ENCODE measurements at regions not wholly inside any gene's neighbourhood (a gene's known extent, or its start where the extent isn't known, plus 50 kb on each side); places are given as distances from the start of the nearest gene placed in this dataset.

- H3K4me1 ChIP-seq (ENCODE audit: control insufficient read depth in 2 of 2, insufficient read depth in 2 of 2, low read length in 2 of 2), result no peaks in the 10 kb centered on the region
- H2AFZ ChIP-seq (ENCODE audit: insufficient read depth, low read depth, low read length, poor library complexity, severe bottlenecking), result no peak overlapping the region
- no peak overlapping the region for H3K9ac ChIP-seq (ENCODE audit: low read length)
- no peak overlapping the region for H3K27ac Mint-ChIP-seq
- H3K27me3 Mint-ChIP-seq, result no peaks in the 10 kb centered on the region
- H3K4me3 ChIP-seq (ENCODE audit: control extremely low read depth in 1 of 5, extremely low read depth in 1 of 5, insufficient read depth in 1 of 5, low read depth in 2 of 5, low read length in 4 of 5), result no peak overlapping the region
- ATAC-seq (ENCODE audit: low read depth), result no peak
- DNase-seq, result no peak
- H3K4me1 Mint-ChIP-seq, result no peaks in the 10 kb centered on the region
- intact Hi-C loops (cut with micrococcal nuclease), result no loop called here
- TF ChIP-seq EZH2 (IDR thresholded peaks at IDR 0.05; ENCODE audit: borderline replicate concordance, insufficient read depth, low read depth, low read length, poor library complexity, severe bottlenecking) (no peak), CTCF (IDR thresholded peaks at IDR 0.05) (no peak)
- peaks cover 0 to 1% (median 0%) of the 10 kb centered on the region in 3 donors for H3K9me3 ChIP-seq (ENCODE audit: control extremely low read depth in 1 of 3, control insufficient read depth in 2 of 3, insufficient read depth in 1 of 3, low read length in 2 of 3)
- no peaks in the 10 kb centered on the region for H3K36me3 ChIP-seq (replicated peaks in 1 of 2; ENCODE audit: control extremely low read depth in 1 of 2, control insufficient read depth in 1 of 2, extremely low read depth in 1 of 2, insufficient read depth in 2 of 2, low read length in 1 of 2)
- H3K4me2 ChIP-seq (replicated peaks; ENCODE audit: low read depth, low read length, poor library complexity, severe bottlenecking), result no peak overlapping the region
- CTCF ChIA-PET, result interaction anchor here (0.6 kb wide), 1 partner anchor 89 kb away, joined by 3 read pairs; no protein-coding TSS in a partner anchor
- H3K27ac ChIP-seq (ENCODE audit: low read length in 2 of 2), result no peak overlapping the region
- WGBS (ENCODE audit: insufficient coverage), result no CpG with 5 or more reads among the region's 2 CpGs
- no peaks in the 10 kb centered on the region for H3K79me2 ChIP-seq (ENCODE audit: control insufficient read depth, insufficient read depth, low read length)
- H3K9me3 Mint-ChIP-seq (ENCODE audit: insufficient read depth), result peaks cover 2% of the 10 kb centered on the region
- POLR2A ChIA-PET, result no interaction called here
- H3K4me3 Mint-ChIP-seq, result no peak overlapping the region
- no peaks in the 10 kb centered on the region for H4K20me1 ChIP-seq (ENCODE audit: control insufficient read depth, insufficient read depth, low read length, poor library complexity, severe bottlenecking)
- H3K27me3 ChIP-seq (replicated peaks in 1 of 4; ENCODE audit: control extremely low read depth in 1 of 4, control insufficient read depth in 3 of 4, insufficient read depth in 4 of 4, low read length in 3 of 4), result no peaks in the 10 kb centered on the region
Observed at GRCh38 chr7:33678569-33679335, 226.6 kb upstream of the BMPER start.

- WGBS (ENCODE audit: insufficient coverage), result no CpG with 5 or more reads among the region's 2 CpGs
- ChIA-PET POLR2A (no interaction called here), CTCF (no interaction called here)
- no peak overlapping the region for H3K9ac ChIP-seq (ENCODE audit: low read length)
- H3K4me2 ChIP-seq (replicated peaks; ENCODE audit: low read depth, low read length, poor library complexity, severe bottlenecking), result no peak overlapping the region
- no peak overlapping the region for H3K4me3 ChIP-seq (ENCODE audit: control extremely low read depth in 1 of 5, extremely low read depth in 1 of 5, insufficient read depth in 1 of 5, low read depth in 2 of 5, low read length in 4 of 5)
- H2AFZ ChIP-seq (ENCODE audit: insufficient read depth, low read depth, low read length, poor library complexity, severe bottlenecking), result no peak overlapping the region
- no peaks in the 10 kb centered on the region for H3K27me3 Mint-ChIP-seq
- H4K20me1 ChIP-seq (ENCODE audit: control insufficient read depth, insufficient read depth, low read length, poor library complexity, severe bottlenecking), result no peaks in the 10 kb centered on the region
- H3K27me3 ChIP-seq (replicated peaks in 1 of 4; ENCODE audit: control extremely low read depth in 1 of 4, control insufficient read depth in 3 of 4, insufficient read depth in 4 of 4, low read length in 3 of 4), result no peaks in the 10 kb centered on the region
- no peaks in the 10 kb centered on the region for H3K4me1 Mint-ChIP-seq
- no peak for ATAC-seq (ENCODE audit: low read depth)
- H3K27ac Mint-ChIP-seq, result no peak overlapping the region
- H3K9me3 ChIP-seq (ENCODE audit: control extremely low read depth in 1 of 3, control insufficient read depth in 2 of 3, insufficient read depth in 1 of 3, low read length in 2 of 3), result peaks cover 0 to 1% (median 0%) of the 10 kb centered on the region in 3 donors
- no peaks in the 10 kb centered on the region for H3K4me1 ChIP-seq (ENCODE audit: control insufficient read depth in 2 of 2, insufficient read depth in 2 of 2, low read length in 2 of 2)
- no peaks in the 10 kb centered on the region for H3K36me3 ChIP-seq (replicated peaks in 1 of 2; ENCODE audit: control extremely low read depth in 1 of 2, control insufficient read depth in 1 of 2, extremely low read depth in 1 of 2, insufficient read depth in 2 of 2, low read length in 1 of 2)
- TF ChIP-seq EZH2 (IDR thresholded peaks at IDR 0.05; ENCODE audit: borderline replicate concordance, insufficient read depth, low read depth, low read length, poor library complexity, severe bottlenecking), result no peak
- no peak for TF ChIP-seq CTCF (IDR thresholded peaks at IDR 0.05)
- no peak for DNase-seq
- H3K79me2 ChIP-seq (ENCODE audit: control insufficient read depth, insufficient read depth, low read length), result no peaks in the 10 kb centered on the region
- intact Hi-C loops (cut with micrococcal nuclease), result no loop called here
- no peak overlapping the region for H3K27ac ChIP-seq (ENCODE audit: low read length in 2 of 2)
- H3K4me3 Mint-ChIP-seq, result no peak overlapping the region
- peaks cover 2% of the 10 kb centered on the region for H3K9me3 Mint-ChIP-seq (ENCODE audit: insufficient read depth)
Observed at GRCh38 chr7:33680682-33681081, 224.7 kb upstream of the BMPER start.
